Ishikawa (cell line): ENCODE measurements at regions not wholly inside any gene's neighbourhood (a gene's known extent, or its start where the extent isn't known, plus 50 kb on each side); places are given as distances from the start of the nearest gene placed in this dataset.

Experiments
- CEBPB ChIP-seq: IDR thresholded peaks from 2 replicates; pipeline ENCODE4 v1.6.1; 2012
- NFIC ChIP-seq: IDR thresholded peaks from 2 replicates; pipeline ENCODE4 v1.6.1; 2012
- TAF1 ChIP-seq: IDR thresholded peaks from 2 replicates; pipeline ENCODE4 v1.6.1; 2012; ENCODE audit warnings: low read depth, mild to moderate bottlenecking
- TF ChIP-seq, protein P1 (sequence below): IDR thresholded peaks from 2 replicates; pipeline ENCODE4 v1.6.1; 2012; ENCODE audit warnings: low read depth, mild to moderate bottlenecking

DNA sequence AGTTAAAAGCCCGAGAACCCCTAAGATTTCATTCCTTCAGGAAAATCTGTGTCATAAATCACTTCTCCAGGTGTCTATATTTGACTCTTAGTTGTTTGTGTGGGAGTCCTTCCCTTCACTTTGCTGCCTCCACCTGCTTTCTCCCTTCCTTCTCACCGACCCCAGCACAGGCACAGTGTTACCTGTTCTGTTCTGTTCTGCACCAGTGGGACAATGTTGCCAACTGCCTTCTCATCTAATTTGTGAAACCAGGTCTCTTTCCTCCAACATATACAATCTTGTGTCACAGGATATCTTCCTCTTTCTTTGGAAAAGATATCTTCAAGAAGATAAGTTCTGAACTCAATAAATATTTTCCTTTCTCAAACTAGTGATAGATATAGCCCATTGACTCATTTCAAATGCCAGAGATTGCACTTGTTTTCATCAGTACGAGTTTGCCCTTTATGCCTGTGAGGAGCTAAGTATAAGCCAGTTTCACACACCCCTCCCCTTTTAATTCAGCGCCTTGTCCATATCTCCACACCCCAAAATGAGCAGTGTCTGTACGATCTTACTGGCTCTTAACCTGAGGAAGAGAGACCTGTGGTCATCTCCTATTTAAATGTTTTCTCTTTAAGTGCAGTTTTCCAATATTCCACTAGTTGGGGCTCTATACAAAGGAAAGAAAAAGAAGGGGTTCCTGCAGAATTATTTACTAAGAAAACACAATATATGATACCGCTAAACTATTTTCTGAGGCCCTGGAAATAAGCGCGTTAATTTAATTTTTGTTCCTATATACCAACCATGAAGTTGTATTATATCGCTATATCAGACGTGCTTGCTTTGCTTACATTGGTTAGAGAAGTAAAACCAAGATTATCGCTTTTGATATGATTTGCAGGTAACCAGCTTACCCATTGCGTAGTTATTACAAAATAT, 81.6 kb upstream of the PREP start:
- no peak for TF ChIP-seq NFIC
- TF ChIP-seq CEBPB: no peak
- TF ChIP-seq, protein P1, sequence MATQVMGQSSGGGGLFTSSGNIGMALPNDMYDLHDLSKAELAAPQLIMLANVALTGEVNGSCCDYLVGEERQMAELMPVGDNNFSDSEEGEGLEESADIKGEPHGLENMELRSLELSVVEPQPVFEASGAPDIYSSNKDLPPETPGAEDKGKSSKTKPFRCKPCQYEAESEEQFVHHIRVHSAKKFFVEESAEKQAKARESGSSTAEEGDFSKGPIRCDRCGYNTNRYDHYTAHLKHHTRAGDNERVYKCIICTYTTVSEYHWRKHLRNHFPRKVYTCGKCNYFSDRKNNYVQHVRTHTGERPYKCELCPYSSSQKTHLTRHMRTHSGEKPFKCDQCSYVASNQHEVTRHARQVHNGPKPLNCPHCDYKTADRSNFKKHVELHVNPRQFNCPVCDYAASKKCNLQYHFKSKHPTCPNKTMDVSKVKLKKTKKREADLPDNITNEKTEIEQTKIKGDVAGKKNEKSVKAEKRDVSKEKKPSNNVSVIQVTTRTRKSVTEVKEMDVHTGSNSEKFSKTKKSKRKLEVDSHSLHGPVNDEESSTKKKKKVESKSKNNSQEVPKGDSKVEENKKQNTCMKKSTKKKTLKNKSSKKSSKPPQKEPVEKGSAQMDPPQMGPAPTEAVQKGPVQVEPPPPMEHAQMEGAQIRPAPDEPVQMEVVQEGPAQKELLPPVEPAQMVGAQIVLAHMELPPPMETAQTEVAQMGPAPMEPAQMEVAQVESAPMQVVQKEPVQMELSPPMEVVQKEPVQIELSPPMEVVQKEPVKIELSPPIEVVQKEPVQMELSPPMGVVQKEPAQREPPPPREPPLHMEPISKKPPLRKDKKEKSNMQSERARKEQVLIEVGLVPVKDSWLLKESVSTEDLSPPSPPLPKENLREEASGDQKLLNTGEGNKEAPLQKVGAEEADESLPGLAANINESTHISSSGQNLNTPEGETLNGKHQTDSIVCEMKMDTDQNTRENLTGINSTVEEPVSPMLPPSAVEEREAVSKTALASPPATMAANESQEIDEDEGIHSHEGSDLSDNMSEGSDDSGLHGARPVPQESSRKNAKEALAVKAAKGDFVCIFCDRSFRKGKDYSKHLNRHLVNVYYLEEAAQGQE: no peak
- no peak for TF ChIP-seq TAF1
